Effector memory CD8-positive, alpha-beta T cell (primary cell): ENCODE measurements at regions not wholly inside any gene's neighbourhood (a gene's known extent, or its start where the extent isn't known, plus 50 kb on each side); places are given as distances from the start of the nearest gene placed in this dataset.
"Not testable (repeated sequence)": the region's sequence is repeated elsewhere in the genome, so short reads cannot be mapped to it uniquely, and the experiment has no call there.

Source experiments
- ATAC-seq: fragments of 150-1000 bp; cut with Tn5 transposase; replicated peaks from 2 replicates; pipeline ENCODE4 v1.10.0; 2021; ENCODE audit warnings: mild to moderate bottlenecking, moderate library complexity
- DNase-seq, 3 experiments: peaks; one replicate each; pipeline ENCODE4 v3.0.0; 2021
- H3K27ac Mint-ChIP-seq, 2 donors: one replicate each; pipeline ENCODE4 v1.8.0; 2022; ENCODE audit warnings: mild to moderate bottlenecking in 2 of 2, mixed read lengths in 2 of 2, moderate library complexity in 2 of 2
- H3K27me3 Mint-ChIP-seq, 2 donors: one replicate each; pipeline ENCODE4 v1.8.0; 2022; ENCODE audit warnings: mixed read lengths in 2 of 2
- H3K36me3 Mint-ChIP-seq: one replicate; pipeline ENCODE4 v1.8.0; 2022; ENCODE audit warnings: mild to moderate bottlenecking, moderate library complexity, mixed read lengths; ENCODE audit not compliant: insufficient read depth
- H3K4me1 Mint-ChIP-seq, 2 donors: one replicate each; pipeline ENCODE4 v1.8.0; 2022; ENCODE audit warnings: low read depth in 2 of 2, mixed read lengths in 2 of 2
- H3K4me3 Mint-ChIP-seq, 2 donors: one replicate each; pipeline ENCODE4 v1.8.0; 2022; ENCODE audit warnings: mild to moderate bottlenecking in 2 of 2, mixed read lengths in 2 of 2, moderate library complexity in 2 of 2
- H3K9me3 Mint-ChIP-seq, 2 donors: one replicate each; pipeline ENCODE4 v1.8.0; 2022; ENCODE audit warnings: mixed read lengths in 2 of 2

- Mint-ChIP-seq H3K27ac (no peak overlapping the region), H3K4me3 (no peak overlapping the region), H3K9me3 (peaks cover 9 to 14% of the 10 kb centered on the region in 2 donors), H3K36me3 (no peaks in the 10 kb centered on the region), H3K27me3 (peaks cover 8 to 28% of the 10 kb centered on the region in 2 donors), H3K4me1 (no peaks in the 10 kb centered on the region)
- ATAC-seq: no peak
- no peak for DNase-seq
These were observed 177.5 kb downstream of the MTCL1 start for GRCh38 chr18:8882632-8883408.

DNA sequence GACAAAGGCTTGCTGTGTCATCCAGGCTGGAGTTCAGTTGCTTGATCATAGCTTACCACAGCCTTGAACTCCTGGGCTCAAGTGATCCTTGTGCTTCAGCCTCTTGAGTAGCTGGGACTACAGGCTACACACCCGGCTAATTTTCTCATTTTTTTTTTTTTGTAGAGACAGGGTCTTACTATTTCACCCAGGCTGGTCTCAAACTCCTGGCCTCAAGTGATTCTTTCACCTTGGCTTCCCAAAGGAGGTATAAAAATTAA, 178.0 kb downstream of the MTCL1 start:
- Mint-ChIP-seq H3K9me3 (peaks cover 11 to 16% of the 10 kb centered on the region in 2 donors), H3K4me1 (no peaks in the 10 kb centered on the region), H3K4me3 (no peak overlapping the region), H3K27ac (no peak overlapping the region), H3K36me3 (no peaks in the 10 kb centered on the region), H3K27me3 (peaks cover 13 to 31% of the 10 kb centered on the region in 2 donors)
- ATAC-seq: no peak
- DNase-seq: no peak

DNA sequence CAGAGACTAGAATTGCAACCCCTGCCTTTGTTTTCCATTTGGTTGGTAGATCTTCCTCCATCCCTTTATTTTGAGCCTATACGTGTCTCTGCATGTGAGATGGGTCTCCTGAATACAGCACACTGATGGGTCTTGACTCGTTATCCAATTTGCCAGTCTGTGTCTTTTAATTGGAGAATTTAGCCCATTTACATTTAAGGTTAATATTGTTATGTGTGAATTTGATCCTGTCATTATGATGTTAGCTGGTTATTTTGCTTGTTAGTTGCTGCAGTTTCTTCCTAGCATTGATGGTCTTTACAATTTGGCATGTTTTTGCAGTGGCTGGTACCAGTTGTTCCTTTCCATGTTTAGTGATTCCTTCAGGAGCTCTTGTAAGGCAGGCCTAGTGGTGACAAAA, 182.5 kb downstream of the MTCL1 start:
- peaks cover 11% of the 10 kb centered on the region in 2 donors for H3K9me3 Mint-ChIP-seq
- not testable (repeated sequence) for H3K4me3 Mint-ChIP-seq, H3K27ac Mint-ChIP-seq, H3K4me1 Mint-ChIP-seq, ATAC-seq, H3K36me3 Mint-ChIP-seq, DNase-seq
- H3K27me3 Mint-ChIP-seq: peaks cover 24 to 41% of the 10 kb centered on the region in 2 donors

DNA sequence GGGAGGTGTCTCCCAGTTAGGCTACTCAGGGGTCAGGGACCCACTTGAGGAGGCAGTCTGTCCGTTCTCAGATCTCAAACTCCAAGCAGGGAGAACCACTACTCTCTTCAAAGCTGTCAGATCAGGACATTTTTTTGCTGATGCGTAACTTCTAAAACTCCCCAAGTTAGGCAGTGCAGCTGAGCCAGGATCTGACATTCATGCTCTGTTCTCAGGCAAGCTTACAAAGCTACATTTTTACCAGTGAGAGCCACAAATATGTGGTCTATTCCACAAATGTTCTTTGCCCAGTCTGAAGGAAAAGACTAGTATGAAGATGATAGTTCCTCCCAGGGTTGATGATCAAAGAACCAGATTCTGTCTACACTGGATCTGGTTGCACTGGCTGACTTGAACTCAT, 184.1 kb downstream of the MTCL1 start:
- Mint-ChIP-seq H3K36me3 (no peaks in the 10 kb centered on the region), H3K4me1 (no peaks in the 10 kb centered on the region), H3K4me3 (no peak overlapping the region), H3K27me3 (peaks cover 29 to 41% of the 10 kb centered on the region in 2 donors), H3K27ac (no peak overlapping the region), H3K9me3 (peaks cover 10 to 11% of the 10 kb centered on the region in 2 donors)
- no peak for ATAC-seq
- DNase-seq: no peak

DNA sequence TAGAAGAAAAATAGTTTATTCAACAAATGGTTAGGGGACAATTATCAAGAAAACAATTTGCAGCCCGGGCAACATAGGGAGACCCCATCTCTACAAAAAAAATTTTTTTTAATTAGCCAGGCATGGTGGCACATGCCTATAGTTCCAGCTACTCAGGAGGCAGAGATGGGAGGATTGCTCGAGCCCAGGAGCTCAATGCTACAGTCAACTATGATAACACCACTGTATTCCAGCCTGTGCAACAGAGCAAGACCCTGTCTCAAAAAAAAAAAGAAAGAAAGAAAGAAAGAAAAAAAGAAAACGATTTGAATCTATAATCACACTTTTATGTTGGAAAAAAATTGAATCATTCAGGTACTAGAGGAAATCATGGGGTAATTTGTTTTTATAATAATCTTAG, 185.1 kb downstream of the MTCL1 start:
- not testable (repeated sequence) for DNase-seq, H3K27ac Mint-ChIP-seq, H3K4me3 Mint-ChIP-seq, ATAC-seq, H3K4me1 Mint-ChIP-seq, H3K36me3 Mint-ChIP-seq
- Mint-ChIP-seq H3K9me3 (peaks cover 10 to 11% of the 10 kb centered on the region in 2 donors), H3K27me3 (peaks cover 29 to 41% of the 10 kb centered on the region in 2 donors)

- ATAC-seq: no peak
- Mint-ChIP-seq H3K27me3 (peaks cover 29 to 41% of the 10 kb centered on the region in 2 donors), H3K36me3 (no peaks in the 10 kb centered on the region), H3K4me3 (no peak overlapping the region), H3K4me1 (no peaks in the 10 kb centered on the region), H3K9me3 (peaks cover 10 to 11% of the 10 kb centered on the region in 2 donors), H3K27ac (no peak overlapping the region)
- DNase-seq: no peak
These were observed 185.7 kb downstream of the MTCL1 start for GRCh38 chr18:8890957-8891464.

GRCh38 chr18:8893221-8893620, 187.9 kb downstream of the MTCL1 start:
- no peaks in the 10 kb centered on the region for H3K4me1 Mint-ChIP-seq
- no peak for ATAC-seq
- no peaks in the 10 kb centered on the region for H3K36me3 Mint-ChIP-seq
- H3K27ac Mint-ChIP-seq: no peak overlapping the region
- H3K27me3 Mint-ChIP-seq: peaks cover 11 to 45% of the 10 kb centered on the region in 2 donors
- peaks cover 0 to 4% of the 10 kb centered on the region in 2 donors for H3K9me3 Mint-ChIP-seq
- no peak for DNase-seq
- H3K4me3 Mint-ChIP-seq: no peak overlapping the region

DNA sequence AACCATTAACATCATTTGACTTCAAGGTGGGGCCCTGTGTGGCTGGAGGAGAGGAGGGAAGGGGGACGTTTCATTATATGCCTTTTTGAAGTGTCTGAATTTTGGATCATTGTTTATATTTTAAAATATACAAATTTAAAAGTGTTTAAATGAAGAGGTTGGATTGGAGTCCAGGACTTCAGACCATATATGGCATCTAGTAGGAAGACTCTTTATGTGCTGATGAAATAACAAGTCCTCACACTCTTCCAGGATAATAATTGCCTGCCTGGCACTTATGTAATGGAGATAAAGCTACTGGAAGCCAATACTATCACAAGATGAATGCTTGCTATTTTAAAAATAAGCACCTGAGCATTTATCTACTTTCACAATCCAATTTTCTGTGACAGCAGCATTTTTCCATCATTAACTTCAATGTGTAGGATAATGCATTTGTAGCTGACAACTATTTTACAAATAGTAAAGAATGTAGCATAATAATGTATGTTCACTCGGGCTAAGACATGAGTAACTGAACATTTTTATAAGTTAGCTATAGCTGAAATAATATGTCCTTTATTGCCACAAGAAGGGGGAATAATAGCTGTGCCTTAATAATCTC, 188.4 kb downstream of the MTCL1 start:
- H3K9me3 Mint-ChIP-seq: peaks cover 0 to 1% of the 10 kb centered on the region in 2 donors
- no peaks in the 10 kb centered on the region for H3K4me1 Mint-ChIP-seq
- H3K4me3 Mint-ChIP-seq: no peak overlapping the region
- ATAC-seq (no peak), DNase-seq (no peak)
- peaks cover 10 to 45% of the 10 kb centered on the region in 2 donors for H3K27me3 Mint-ChIP-seq
- no peaks in the 10 kb centered on the region for H3K36me3 Mint-ChIP-seq
- no peak overlapping the region for H3K27ac Mint-ChIP-seq

DNA sequence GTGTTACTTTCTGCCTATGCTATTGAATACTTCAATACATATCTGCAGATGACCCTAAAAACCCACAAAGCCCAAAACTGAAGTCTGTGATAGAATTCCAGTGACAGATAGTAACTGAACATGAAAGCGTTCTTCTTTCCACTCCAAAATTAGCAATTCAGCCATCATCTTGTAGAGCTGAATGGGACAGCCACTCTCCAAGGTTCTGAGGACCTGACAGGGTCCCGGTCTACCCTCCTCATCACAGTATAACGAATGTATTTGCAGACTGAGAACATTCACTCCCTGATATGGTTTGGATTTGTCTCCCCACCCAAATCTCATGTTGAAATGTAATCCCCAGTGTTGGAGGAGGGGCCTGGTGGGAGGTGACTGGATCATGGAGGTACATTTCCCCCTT, 189.5 kb downstream of the MTCL1 start:
- Mint-ChIP-seq H3K27ac (no peak overlapping the region), H3K4me3 (no peak overlapping the region), H3K27me3 (peaks cover 12 to 46% of the 10 kb centered on the region in 2 donors), H3K4me1 (no peaks in the 10 kb centered on the region), H3K9me3 (no peaks in the 10 kb centered on the region), H3K36me3 (no peaks in the 10 kb centered on the region)
- DNase-seq (no peak), ATAC-seq (no peak)

DNA sequence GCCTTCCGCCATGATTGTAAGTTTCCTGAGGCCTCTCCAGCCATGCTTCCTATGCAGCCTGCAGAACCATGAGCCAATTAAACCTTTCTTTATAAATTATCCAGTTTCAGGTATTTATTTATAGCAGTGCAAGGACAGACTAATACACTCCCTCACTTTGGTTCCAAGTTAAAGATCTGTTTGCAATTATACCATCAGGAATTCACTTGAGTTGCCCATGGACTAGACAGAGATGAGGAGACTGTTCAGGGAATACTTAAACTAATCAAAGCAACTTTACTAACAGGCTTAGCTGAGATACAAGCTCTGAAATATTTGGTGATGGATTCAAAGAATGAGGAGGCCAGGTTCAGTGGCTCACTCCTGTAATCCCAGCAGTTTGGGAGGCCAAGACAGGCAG, 190.0 kb downstream of the MTCL1 start:
- no peaks in the 10 kb centered on the region for H3K4me1 Mint-ChIP-seq
- H3K36me3 Mint-ChIP-seq: no peaks in the 10 kb centered on the region
- DNase-seq (no peak), ATAC-seq (no peak)
- H3K27me3 Mint-ChIP-seq: peaks cover 17 to 50% of the 10 kb centered on the region in 2 donors
- H3K9me3 Mint-ChIP-seq: no peaks in the 10 kb centered on the region
- H3K27ac Mint-ChIP-seq: no peak overlapping the region
- H3K4me3 Mint-ChIP-seq: no peak overlapping the region

DNA sequence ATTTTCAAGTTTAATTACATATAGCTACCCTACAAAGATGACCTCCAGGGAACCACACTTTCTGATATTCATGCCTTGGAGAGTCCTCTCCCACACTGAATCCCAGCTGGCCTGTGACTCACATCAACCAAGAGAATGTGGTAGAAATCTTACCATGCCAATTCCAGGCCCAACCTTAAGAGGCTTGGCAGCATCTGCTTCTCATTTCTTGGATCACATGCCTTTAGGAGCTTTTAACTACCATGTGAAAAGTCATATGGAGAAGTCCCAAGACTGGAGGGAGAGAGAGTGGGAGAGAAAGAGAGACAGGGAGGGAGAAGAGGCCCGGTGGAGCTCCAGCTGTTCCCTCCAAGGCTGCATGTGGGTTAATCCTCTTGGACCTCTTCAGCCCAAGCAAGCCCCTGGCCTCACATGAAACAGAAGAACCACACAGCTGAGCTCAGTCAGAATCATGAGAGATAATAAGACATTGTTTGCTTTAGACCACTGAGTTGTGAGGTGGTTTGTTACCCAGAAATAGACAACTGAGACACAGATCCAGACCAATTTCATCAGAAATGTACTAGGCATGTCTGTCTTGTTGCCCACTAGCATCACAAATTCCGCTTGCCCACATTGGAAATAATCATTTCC, 190.7 kb downstream of the MTCL1 start:
- ATAC-seq: no peak
- peaks cover 20 to 51% of the 10 kb centered on the region in 2 donors for H3K27me3 Mint-ChIP-seq
- peaks cover 0 to 1% of the 10 kb centered on the region in 2 donors for H3K4me1 Mint-ChIP-seq
- H3K9me3 Mint-ChIP-seq: no peaks in the 10 kb centered on the region
- no peaks in the 10 kb centered on the region for H3K36me3 Mint-ChIP-seq
- no peak overlapping the region for H3K4me3 Mint-ChIP-seq
- H3K27ac Mint-ChIP-seq: no peak overlapping the region
- DNase-seq: no peak

GRCh38 chr18:8899000-8899399, 193.6 kb downstream of the MTCL1 start:
- H3K9me3 Mint-ChIP-seq: no peaks in the 10 kb centered on the region
- peaks cover 0 to 1% of the 10 kb centered on the region in 2 donors for H3K4me1 Mint-ChIP-seq
- no peak overlapping the region for H3K4me3 Mint-ChIP-seq
- DNase-seq: no peak
- no peaks in the 10 kb centered on the region for H3K36me3 Mint-ChIP-seq
- peaks cover 42 to 56% of the 10 kb centered on the region in 2 donors for H3K27me3 Mint-ChIP-seq
- ATAC-seq: no peak
- no peak overlapping the region for H3K27ac Mint-ChIP-seq

DNA sequence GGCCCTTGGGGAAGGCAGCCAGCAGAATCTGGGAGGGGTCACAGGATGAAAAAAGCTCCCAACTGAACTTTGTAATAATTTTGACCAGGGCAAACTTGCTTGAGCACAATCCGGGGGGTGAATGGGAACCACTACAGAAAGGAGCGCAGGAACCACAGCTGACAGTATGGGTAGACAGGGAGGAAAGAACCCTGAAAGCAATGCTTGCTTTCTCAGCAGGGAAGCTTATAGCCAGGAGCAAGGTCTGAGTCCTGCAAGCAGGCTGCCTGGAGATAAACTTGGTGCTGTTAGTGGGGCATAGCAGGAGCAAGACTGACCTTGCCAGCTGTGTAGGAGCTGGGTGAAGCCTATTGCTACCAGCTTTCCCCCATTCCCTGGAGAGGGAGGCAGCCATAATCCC, 195.2 kb downstream of the MTCL1 start:
- Mint-ChIP-seq H3K27ac (no peak overlapping the region), H3K36me3 (no peaks in the 10 kb centered on the region), H3K27me3 (peaks cover 42 to 72% of the 10 kb centered on the region in 2 donors), H3K4me3 (no peak overlapping the region), H3K4me1 (peaks cover 0 to 1% of the 10 kb centered on the region in 2 donors), H3K9me3 (no peaks in the 10 kb centered on the region)
- ATAC-seq (no peak), DNase-seq (no peak)

DNA sequence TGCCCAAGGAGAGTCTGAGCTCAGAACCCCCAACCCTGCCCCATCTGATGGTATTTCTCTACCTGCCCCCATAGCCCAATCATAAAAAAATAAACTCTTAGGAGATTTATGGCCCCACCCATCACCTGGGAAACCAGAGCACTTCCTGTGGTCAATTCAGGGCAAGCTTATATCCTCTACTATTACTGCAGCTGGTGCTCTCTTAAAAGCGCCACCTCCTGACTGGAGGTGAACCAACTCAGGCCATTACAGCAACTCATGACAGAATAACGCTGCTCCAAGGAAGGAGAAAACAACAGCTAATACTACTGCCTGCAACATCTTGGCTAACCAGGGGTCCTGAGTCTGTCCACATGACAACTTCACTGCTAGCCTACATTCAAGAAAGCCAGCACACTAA, 195.7 kb downstream of the MTCL1 start:
- no peak overlapping the region for H3K4me3 Mint-ChIP-seq
- DNase-seq: no peak
- no peaks in the 10 kb centered on the region for H3K36me3 Mint-ChIP-seq
- no peaks in the 10 kb centered on the region for H3K9me3 Mint-ChIP-seq
- ATAC-seq: no peak
- peaks cover 0 to 1% of the 10 kb centered on the region in 2 donors for H3K4me1 Mint-ChIP-seq
- H3K27ac Mint-ChIP-seq: no peak overlapping the region
- H3K27me3 Mint-ChIP-seq: peaks cover 42 to 72% of the 10 kb centered on the region in 2 donors
